ENCODE measurements at regions not wholly inside any gene's neighbourhood (a gene's known extent, or its start where the extent isn't known, plus 50 kb on each side); places are given as distances from the start of the nearest gene placed in this dataset.

DNA sequence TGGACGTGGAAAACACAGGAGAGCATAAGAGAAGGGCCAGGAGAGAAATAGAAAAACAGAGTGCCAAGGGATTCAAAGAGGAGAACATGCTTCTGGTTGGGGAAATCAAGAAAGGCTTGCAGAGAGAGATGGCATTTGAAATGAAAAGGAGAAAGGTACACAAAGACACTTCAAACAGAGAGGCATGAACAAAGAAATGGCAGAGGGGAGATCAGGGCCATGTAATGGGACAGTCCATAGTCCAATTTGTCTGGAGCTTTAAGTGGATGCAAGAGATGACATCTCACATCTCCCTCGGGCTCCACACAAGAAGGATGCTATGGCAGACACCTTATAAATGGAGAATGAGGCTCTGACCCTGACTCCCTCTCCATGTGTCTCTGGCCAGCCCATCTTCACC lies 331.1 kb downstream of the MLLT3 start:
- DNase-seq: no peak

GRCh38 chr9:20290257-20290656 lies 332.0 kb downstream of the MLLT3 start:
- DNase-seq: no peak

DNA sequence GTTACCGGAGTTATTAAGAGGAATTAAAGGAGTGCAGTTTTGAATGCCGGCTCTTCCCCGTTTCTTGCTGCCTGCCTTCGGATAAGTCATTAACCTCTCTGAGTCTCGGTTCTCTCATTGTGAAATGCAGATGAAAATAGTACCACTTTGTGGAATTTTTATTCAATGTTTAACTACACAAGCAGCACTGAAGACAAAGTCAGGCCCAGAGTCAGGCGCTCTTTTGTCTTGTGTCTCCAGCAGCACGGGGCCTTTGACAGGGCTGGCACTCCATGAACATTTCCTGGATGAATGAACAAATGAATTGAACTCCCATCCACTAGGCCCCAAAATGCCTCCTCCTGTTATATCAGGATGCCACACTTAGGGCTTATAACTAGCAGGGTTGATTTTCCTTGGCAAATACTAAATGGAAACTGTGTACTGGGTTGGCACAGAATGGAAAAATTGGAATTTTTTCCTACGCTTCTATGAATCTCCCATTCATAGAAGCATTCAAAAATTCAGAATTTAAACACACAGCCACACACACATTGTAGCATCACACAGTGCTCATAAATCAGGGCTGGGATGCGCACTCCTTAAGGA lies 332.8 kb downstream of the MLLT3 start:
- no peak for DNase-seq

- no peak for DNase-seq
Measured at GRCh38 chr9:20286969-20287368, 335.3 kb downstream of the MLLT3 start.

- no peak for DNase-seq
Measured at GRCh38 chr9:20286154-20286700, 336.1 kb downstream of the MLLT3 start.

DNA sequence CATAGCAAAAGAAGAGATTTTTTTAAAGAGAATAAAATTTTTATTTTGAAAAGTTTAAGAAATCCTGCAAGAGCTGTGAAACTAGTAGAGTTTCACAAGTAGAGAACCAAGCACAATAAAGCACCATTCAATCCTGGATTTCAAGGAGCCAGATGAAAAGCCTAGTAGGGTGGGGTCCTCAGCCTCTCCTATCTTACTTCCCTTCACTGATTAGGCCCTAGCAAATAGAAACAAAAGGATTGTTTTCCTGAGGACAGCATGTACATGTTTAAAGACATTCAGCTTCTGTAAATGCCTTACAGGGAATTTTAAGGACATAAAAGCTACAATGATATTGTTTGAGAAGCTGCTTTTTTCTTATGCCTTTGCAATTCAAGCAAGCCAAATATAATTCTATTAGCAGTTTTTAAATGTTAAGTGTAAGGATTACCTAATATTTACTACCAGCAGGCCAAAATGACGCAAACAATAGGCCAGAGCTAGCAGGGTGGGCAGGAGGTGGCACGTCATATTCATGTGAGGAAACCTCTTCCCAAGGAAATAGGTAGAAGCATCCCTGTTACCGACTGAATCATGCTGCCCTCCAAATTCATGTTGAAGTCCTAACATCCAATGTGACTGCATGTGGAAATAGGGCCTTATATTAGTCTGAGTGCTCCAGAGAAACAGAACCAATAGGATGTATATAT lies 337.6 kb downstream of the MLLT3 start:
- DNase-seq: no peak

- DNase-seq: no peak
Measured at GRCh38 chr9:20280330-20280729, 342.0 kb downstream of the MLLT3 start.

GRCh38 chr9:20276762-20277161 lies 345.5 kb downstream of the MLLT3 start:
- DNase-seq: no peak

- DNase-seq: no peak
Measured at GRCh38 chr9:20271723-20272122, 350.6 kb downstream of the MLLT3 start.

GRCh38 chr9:20271096-20271495 lies 351.2 kb downstream of the MLLT3 start:
- DNase-seq: no peak

- DNase-seq: no peak
Measured at GRCh38 chr9:20270161-20270560, 352.1 kb downstream of the MLLT3 start.

DNA sequence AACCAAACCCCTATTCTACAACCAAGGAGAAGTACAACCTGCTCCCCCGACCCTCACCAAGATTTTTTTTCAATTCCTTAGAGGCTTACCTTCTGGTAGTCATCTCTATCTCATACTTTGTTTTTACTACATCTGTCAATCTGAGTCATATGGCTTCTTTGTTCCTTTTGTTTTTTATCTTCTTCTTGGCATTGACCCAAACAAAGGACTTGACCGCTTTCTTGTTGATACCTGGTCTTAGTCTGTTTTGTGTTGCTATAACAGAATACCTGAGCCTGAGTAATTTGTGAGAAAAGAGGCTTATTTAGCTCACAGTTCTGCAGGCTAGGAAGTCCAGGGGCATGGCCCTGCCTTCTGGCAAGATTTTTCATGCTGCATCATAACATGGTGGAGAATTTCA lies 352.7 kb downstream of the MLLT3 start:
- DNase-seq: no peak

DNA sequence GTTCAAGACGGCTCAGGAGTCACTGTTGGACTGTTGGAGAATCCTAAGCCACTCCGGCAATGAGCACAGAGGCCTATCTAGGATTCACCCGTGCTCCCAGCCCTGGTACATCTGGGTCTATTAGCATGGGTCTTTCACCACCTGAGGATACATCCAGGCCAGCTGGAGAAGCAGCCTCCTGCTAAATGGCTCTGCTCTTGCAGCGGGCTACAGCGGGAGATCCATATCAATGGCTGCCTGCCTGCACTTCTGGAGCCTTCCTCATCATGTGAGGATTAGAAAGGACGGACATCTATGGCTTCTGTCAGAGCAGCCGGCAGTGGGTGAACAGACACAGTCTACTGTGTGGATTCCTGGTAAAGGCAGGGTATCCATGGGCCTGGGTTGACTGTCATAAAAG lies 357.4 kb downstream of the MLLT3 start:
- no peak for DNase-seq

- no peak for DNase-seq
Measured at GRCh38 chr9:20262611-20263010, 359.7 kb downstream of the MLLT3 start.

DNA sequence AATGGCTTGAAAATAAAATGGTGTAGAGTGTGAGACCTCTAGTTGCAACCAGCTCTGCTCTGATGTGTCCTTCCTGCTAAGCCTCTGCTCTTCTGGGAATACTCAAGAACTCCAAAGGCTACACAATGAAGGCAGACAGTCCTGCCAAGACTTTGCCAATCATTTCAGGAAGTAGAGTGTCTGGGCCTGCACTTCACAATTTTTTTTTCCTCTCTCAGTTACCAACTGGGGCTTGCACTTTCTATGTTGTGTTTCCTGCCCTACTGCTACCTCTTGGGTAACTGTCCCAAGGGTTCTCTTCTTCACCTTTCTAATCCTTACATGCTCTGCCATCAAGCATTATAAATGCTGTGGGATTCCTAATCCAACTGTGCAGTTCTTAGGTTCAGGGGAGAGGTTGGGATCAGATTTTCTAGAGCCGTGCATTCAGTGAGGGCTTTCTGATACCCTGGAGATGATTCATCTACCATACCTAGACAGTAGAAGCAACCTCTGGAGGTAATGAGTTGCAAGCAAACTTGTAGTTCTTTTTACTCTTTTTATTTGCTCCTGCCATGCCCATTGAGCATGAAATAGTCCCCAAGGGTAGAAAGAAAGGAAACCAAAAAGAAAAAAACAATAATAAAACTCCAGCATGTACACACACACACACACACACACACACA lies 365.9 kb downstream of the MLLT3 start:
- DNase-seq: no peak

GRCh38 chr9:20255052-20255451 lies 367.2 kb downstream of the MLLT3 start:
- no peak for DNase-seq

GRCh38 chr9:20253635-20254034 lies 368.7 kb downstream of the MLLT3 start:
- DNase-seq: no peak

GRCh38 chr9:20252778-20253177 lies 369.5 kb downstream of the MLLT3 start:
- no peak for DNase-seq

DNA sequence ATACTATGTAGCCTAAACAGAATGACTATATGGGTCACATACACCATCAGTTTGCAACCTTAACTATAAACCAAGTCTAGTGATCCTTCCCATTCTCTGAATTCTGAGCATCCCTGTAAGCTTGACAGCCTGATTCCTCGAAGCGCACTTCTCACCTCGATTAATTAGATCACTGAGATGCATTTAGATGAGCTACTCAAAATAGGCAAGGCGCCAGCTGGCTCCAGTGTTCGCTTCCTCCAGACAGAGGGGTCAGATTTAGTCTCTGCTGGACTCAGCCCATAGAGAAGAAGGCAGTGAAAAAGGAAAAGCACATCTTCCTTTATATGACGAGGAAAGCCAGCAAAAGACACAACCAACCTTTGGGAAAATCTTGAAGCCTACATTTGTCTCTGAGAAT lies 371.5 kb downstream of the MLLT3 start:
- DNase-seq: no peak

DNA sequence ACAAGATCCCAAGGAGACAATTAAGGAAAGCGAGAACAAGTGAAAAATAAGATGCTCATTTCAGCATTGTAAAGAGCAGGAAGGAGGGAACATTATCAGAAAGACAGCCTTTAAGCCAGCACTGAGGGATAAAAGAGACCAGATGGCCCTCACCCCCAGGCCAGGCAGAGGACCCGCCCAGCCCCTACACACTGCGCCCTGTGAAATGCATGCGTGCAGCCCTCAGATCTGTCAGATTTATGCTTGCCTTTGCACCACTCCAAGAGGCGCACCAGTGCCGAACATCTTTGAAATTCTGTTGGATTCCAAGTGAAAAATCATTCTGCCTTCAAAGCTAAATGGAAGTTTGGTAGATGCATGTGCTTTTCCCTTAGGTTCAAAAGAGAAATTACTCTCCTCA lies 378.0 kb downstream of the MLLT3 start:
- no peak for DNase-seq

- no peak for DNase-seq
Measured at GRCh38 chr9:20243841-20244240, 378.5 kb downstream of the MLLT3 start.

GRCh38 chr9:20242510-20243189 lies 379.6 kb downstream of the MLLT3 start:
- DNase-seq: peak in 1 of 2 donors; percentile 2

GRCh38 chr9:20240498-20240897 lies 381.8 kb downstream of the MLLT3 start:
- no peak for DNase-seq

GRCh38 chr9:20238921-20239320 lies 383.4 kb downstream of the MLLT3 start:
- no peak for DNase-seq

All from bone marrow (tissue), 2 donors.